HepG2 (cell line): ENCODE measurements at regions not wholly inside any gene's neighbourhood (a gene's known extent, or its start where the extent isn't known, plus 50 kb on each side); places are given as distances from the start of the nearest gene placed in this dataset.

ENCODE experiments used
- ATAC-seq: fragments of 200-7000 bp; cut with Tn5 transposase; 3 replicates; pipeline ENCODE4 v1.9.1; 2020; ENCODE audit warnings: mild to moderate bottlenecking, moderate library complexity
- BruUV-seq: library from RNA; stranded (reverse); fragments of 400-500 nt; replicated peaks from 2 replicates; lab custom pipeline; 2021; lab: Mats Ljungman, UMichigan
- CTCF ChIA-PET: fragments of 300-600 bp; formaldehyde crosslinking; extraction: SDS; loops from one replicate; lab custom pipeline; 2021; ENCODE audit warnings: low total read pairs, inconsistent platforms, low intra/inter-chr PET ratio; lab: Yijun Ruan, JAX
- POLR2A ChIA-PET: fragments of 350-600 bp; sonication (Branson Sonifier 250); formaldehyde crosslinking; loops from one replicate; lab custom pipeline; 2020; ENCODE audit warnings: antibody characterized with exemption, inconsistent platforms; lab: Yijun Ruan, JAX
- DNase-seq: peaks from one replicate; pipeline ENCODE4 v3.0.0-alpha.2; 2015; ENCODE audit warnings: low spot score
- FAIRE-seq: peaks from 3 replicates; lab custom pipeline; 2011; peaks lifted over from hg19 to GRCh38; lab: Jason Lieb, UNC
- H2AFZ ChIP-seq: one replicate; pipeline ENCODE4 v1.6.1; 2011; ENCODE audit warnings: low read length, inconsistent platforms
- H3K27ac ChIP-seq: fragments of 300-600 bp; 3 replicates; pipeline ENCODE4 v1.8.0; 2011; ENCODE audit warnings: mixed run types, mild to moderate bottlenecking, mixed read lengths, low read length, inconsistent platforms; ENCODE audit not compliant: insufficient read depth; ENCODE audit errors: extremely low read length
- H3K27me3 ChIP-seq, 2 experiments: fragments of 200-600 bp in 1 of 2; 2 replicates in 1 of 2; 3 replicates in 1 of 2; pipeline versions ENCODE4 v1.6.0 to v1.8.0; 2011; ENCODE audit warnings: low read length in 2 of 2, mild to moderate bottlenecking in 2 of 2, moderate library complexity in 2 of 2, inconsistent platforms in 1 of 2; ENCODE audit not compliant: insufficient read depth in 2 of 2, control insufficient read depth in 1 of 2
- H3K36me3 ChIP-seq, 2 experiments: fragments of 200-600 bp in 1 of 2; replicated peaks in 1 of 2; 2 replicates in 1 of 2; 3 replicates in 1 of 2; pipeline versions ENCODE4 v1.5.1 to v1.8.0; 2011; ENCODE audit warnings: low read length in 2 of 2, inconsistent platforms in 1 of 2; ENCODE audit not compliant: insufficient read depth in 2 of 2, control insufficient read depth in 1 of 2
- H3K4me1 ChIP-seq: 2 replicates; pipeline ENCODE4 v1.5.1; 2012; ENCODE audit warnings: low read length, inconsistent platforms; ENCODE audit not compliant: insufficient read depth
- H3K4me2 ChIP-seq: 2 replicates; pipeline ENCODE4 v1.6.0; 2011; ENCODE audit warnings: low read depth, low read length, inconsistent platforms
- H3K4me3 ChIP-seq, 3 experiments: fragments of 200-600 bp in 1 of 3; sonication (generic), shearing (Covaris generic) in 1 of 3; replicated peaks in 1 of 3; 2 replicates each; pipeline ENCODE4 v1.5.1; 2011 to 2016; ENCODE audit warnings: low read length in 3 of 3, inconsistent platforms in 2 of 3, low read depth in 2 of 3, mild to moderate bottlenecking in 2 of 3, control low read depth in 1 of 3, mixed read lengths in 1 of 3; ENCODE audit not compliant: insufficient read depth in 1 of 3
- H3K79me2 ChIP-seq: one replicate; pipeline ENCODE4 v1.6.1; 2011; ENCODE audit warnings: low read length, inconsistent platforms; ENCODE audit not compliant: insufficient read depth
- H3K9ac ChIP-seq: 2 replicates; pipeline ENCODE4 v1.6.0; 2011; ENCODE audit warnings: mild to moderate bottlenecking, low read depth, low read length, inconsistent platforms; ENCODE audit not compliant: insufficient read depth
- H3K9me3 ChIP-seq: 2 replicates; pipeline ENCODE4 v1.5.1; 2012; ENCODE audit warnings: mild to moderate bottlenecking, low read length
- H4K20me1 ChIP-seq: 2 replicates; pipeline ENCODE4 v1.6.0; 2011; ENCODE audit warnings: inconsistent platforms, mild to moderate bottlenecking, low read length, moderate library complexity; ENCODE audit not compliant: insufficient read depth
- DZIP1 ChIP-seq: sonication (generic); formaldehyde crosslinking; IDR thresholded peaks from 2 replicates; pipeline ENCODE4 v1.5.0; 2020; ENCODE audit warnings: mild to moderate bottlenecking, missing genetic modification reagents
- FOXO1 ChIP-seq: sonication (generic); formaldehyde crosslinking; IDR thresholded peaks from 2 replicates; pipeline ENCODE4 v1.4.0; 2020; ENCODE audit warnings: missing genetic modification reagents
- GFI1 ChIP-seq: sonication (generic); formaldehyde crosslinking; IDR thresholded peaks from 2 replicates; pipeline ENCODE4 v1.5.0; 2020; ENCODE audit warnings: missing genetic modification reagents, mild to moderate bottlenecking, borderline replicate concordance
- KDM3A ChIP-seq: IDR thresholded peaks from 2 replicates; pipeline ENCODE4 v1.6.1; 2018; ENCODE audit warnings: low read depth, missing compliant biosample characterization
- KDM5A ChIP-seq: fragments of 200-600 bp; sonication (generic); IDR thresholded peaks from 2 replicates; pipeline ENCODE4 v1.7.0; 2018; ENCODE audit warnings: antibody characterized with exemption, mild to moderate bottlenecking, low read length, borderline replicate concordance
- NKX3-1 ChIP-seq: sonication (generic); formaldehyde crosslinking; IDR thresholded peaks from 2 replicates; pipeline ENCODE4 v1.5.0; 2020; ENCODE audit warnings: missing genetic modification reagents
- NR3C1 ChIP-seq: sonication (generic); formaldehyde crosslinking; IDR thresholded peaks from 2 replicates; pipeline ENCODE4 v1.4.0; 2020; ENCODE audit warnings: missing genetic modification reagents
- POLR2AphosphoS2 ChIP-seq: IDR thresholded peaks from 2 replicates; pipeline ENCODE4 v1.6.1; 2011; ENCODE audit warnings: low read depth, low read length, improper control_type of control experiment
- RFXAP ChIP-seq: sonication (generic); formaldehyde crosslinking; IDR thresholded peaks from 2 replicates; pipeline ENCODE4 v1.4.0; 2020; ENCODE audit warnings: missing genetic modification reagents, borderline replicate concordance
- RXRA ChIP-seq: sonication (generic); formaldehyde crosslinking; IDR thresholded peaks from 2 replicates; pipeline ENCODE4 v1.5.1; 2020; ENCODE audit warnings: missing genetic modification reagents
- RXRB ChIP-seq: IDR thresholded peaks from 2 replicates; pipeline ENCODE4 v1.6.1; 2016; ENCODE audit warnings: borderline replicate concordance, missing genetic modification reagents, missing compliant biosample characterization
- SAFB2 ChIP-seq: sonication (generic); formaldehyde crosslinking; IDR thresholded peaks from 2 replicates; pipeline ENCODE4 v1.5.1; 2020; ENCODE audit warnings: missing genetic modification reagents, low read depth, mild to moderate bottlenecking, borderline replicate concordance
- ZBTB21 ChIP-seq: sonication (generic); formaldehyde crosslinking; IDR thresholded peaks from 2 replicates; pipeline ENCODE4 v1.4.0; 2020; ENCODE audit warnings: missing genetic modification reagents
- ZNF143 ChIP-seq: sonication (generic); formaldehyde crosslinking; IDR thresholded peaks from 2 replicates; pipeline ENCODE4 v1.4.0; 2020; ENCODE audit warnings: missing genetic modification reagents
- ZNF383 ChIP-seq: sonication (generic); formaldehyde crosslinking; IDR thresholded peaks from 2 replicates; pipeline ENCODE4 v1.4.0; 2020; ENCODE audit warnings: missing genetic modification reagents, mild to moderate bottlenecking, borderline replicate concordance
- ZSCAN22 ChIP-seq: sonication (generic); formaldehyde crosslinking; IDR thresholded peaks from 2 replicates; pipeline ENCODE4 v1.4.0; 2020; ENCODE audit warnings: mild to moderate bottlenecking, missing genetic modification reagents
- WGBS: methylation state at CpG from one replicate; pipeline ENCODE4 v1.1.6; 2017; ENCODE audit warnings: low lambda C conversion rate; 5-methylcytosine and 5-hydroxymethylcytosine counted together
- in situ Hi-C: cut with HindIII; loops from 2 replicates; pipeline ENCODE4 v1.10.0; 2017; ENCODE audit warnings: low pct_unique_long_range_greater_than_20kb; ENCODE audit not compliant: extremely low pct_ligation_motif_present
- intact Hi-C: fragments of 100-400 bp; cut with micrococcal nuclease; formaldehyde crosslinking; loops from one replicate; pipeline ENCODE4 v1.10.0; 2022; ENCODE audit not compliant: unreplicated experiment

- no peaks in the 10 kb centered on the region for H3K36me3 ChIP-seq
- no peaks in the 10 kb centered on the region for H3K4me1 ChIP-seq
- H2AFZ ChIP-seq = no peak overlapping the region
- no peak overlapping the region for H3K4me3 ChIP-seq
- H3K9me3 ChIP-seq = peaks cover 45% of the 10 kb centered on the region
- no peak overlapping the region for H3K27ac ChIP-seq
- BruUV-seq = no TSS peak
- ATAC-seq = no peak
- no peak for DNase-seq
- no peak overlapping the region for H3K9ac ChIP-seq
- no peak overlapping the region for H3K4me2 ChIP-seq
- H3K79me2 ChIP-seq = no peaks in the 10 kb centered on the region
- no peak for FAIRE-seq
- 2% methylated on average over 5 of the region's 5 CpGs for WGBS
- ChIA-PET CTCF (no interaction called here), POLR2A (no interaction called here)
- no peaks in the 10 kb centered on the region for H4K20me1 ChIP-seq
- in situ Hi-C loops (no loop called here), intact Hi-C loops (no loop called here)
- TF ChIP-seq RFXAP (CRISPR knock-in tag) (no peak), ZNF383 (CRISPR knock-in tag) (no peak), DZIP1 (CRISPR knock-in tag) (no peak), RXRB (CRISPR knock-in tag) (no peak), ZBTB21 (CRISPR knock-in tag) (no peak), NR3C1 (CRISPR knock-in tag) (no peak), FOXO1 (CRISPR knock-in tag) (no peak), ZNF143 (CRISPR knock-in tag) (no peak), KDM5A (no peak), KDM3A (CRISPR knock-in tag) (no peak), SAFB2 (no peak), NKX3-1 (no peak), GFI1 (CRISPR knock-in tag) (no peak), RXRA (CRISPR knock-in tag) (no peak), ZSCAN22 (CRISPR knock-in tag) (no peak), POLR2AphosphoS2 (no peak)
- H3K27me3 ChIP-seq = no peaks in the 10 kb centered on the region
These were observed 233.2 kb upstream of the FMN2 start for GRCh38 chr1:239858529-239858928.
